ENCODE measurements at regions not wholly inside any gene's neighbourhood (a gene's known extent, or its start where the extent isn't known, plus 50 kb on each side); places are given as distances from the start of the nearest gene placed in this dataset.

DNA sequence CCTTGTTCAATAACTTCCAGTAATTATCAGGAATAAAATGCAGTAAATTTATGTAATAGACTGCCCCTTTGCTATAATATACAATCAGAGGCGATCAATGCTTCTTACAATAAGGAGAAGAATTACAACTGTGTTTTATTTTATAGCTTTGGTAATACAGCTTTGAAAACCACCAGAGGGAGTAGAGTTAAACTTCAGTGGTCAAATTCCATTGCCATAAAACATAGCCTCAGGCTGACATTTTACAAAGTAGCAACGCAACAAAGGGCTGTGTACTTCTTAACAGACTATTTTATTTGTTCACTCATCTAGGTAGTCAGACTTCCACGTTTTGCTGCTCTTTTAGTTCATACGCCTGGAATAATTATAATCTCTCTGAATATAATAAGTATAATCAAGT, 58.5 kb downstream of the TEX13C start:
- TF ChIP-seq, protein P1, sequence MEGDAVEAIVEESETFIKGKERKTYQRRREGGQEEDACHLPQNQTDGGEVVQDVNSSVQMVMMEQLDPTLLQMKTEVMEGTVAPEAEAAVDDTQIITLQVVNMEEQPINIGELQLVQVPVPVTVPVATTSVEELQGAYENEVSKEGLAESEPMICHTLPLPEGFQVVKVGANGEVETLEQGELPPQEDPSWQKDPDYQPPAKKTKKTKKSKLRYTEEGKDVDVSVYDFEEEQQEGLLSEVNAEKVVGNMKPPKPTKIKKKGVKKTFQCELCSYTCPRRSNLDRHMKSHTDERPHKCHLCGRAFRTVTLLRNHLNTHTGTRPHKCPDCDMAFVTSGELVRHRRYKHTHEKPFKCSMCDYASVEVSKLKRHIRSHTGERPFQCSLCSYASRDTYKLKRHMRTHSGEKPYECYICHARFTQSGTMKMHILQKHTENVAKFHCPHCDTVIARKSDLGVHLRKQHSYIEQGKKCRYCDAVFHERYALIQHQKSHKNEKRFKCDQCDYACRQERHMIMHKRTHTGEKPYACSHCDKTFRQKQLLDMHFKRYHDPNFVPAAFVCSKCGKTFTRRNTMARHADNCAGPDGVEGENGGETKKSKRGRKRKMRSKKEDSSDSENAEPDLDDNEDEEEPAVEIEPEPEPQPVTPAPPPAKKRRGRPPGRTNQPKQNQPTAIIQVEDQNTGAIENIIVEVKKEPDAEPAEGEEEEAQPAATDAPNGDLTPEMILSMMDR (conservative IDR thresholded peaks at IDR 0.05; ENCODE audit: control insufficient read depth, insufficient read depth, low read depth, low read length), result no peak
- H3K4me3 ChIP-seq (ENCODE audit: control insufficient read depth, low read depth, low read length), result no peak overlapping the region
- DNase-seq (ENCODE audit: low read depth), result no peak

DNA sequence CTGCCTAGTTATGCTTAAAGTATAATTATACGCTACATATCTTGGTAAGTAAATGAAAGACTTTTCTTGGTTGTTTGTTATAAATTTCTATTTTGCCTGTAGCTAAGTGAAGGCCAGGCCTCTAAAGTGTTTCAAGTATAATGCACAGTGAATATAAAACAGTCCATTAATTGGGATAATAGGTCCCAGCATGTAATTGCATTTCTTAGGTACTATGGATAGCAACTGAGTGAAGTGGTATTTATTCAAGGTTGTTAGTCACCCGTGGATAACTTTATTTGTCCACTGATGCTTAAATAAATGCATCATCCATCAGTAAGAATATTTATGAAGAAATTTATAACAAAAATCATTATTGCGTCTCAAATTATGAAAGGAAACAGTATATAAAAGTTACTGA, 59.1 kb downstream of the TEX13C start:
- DNase-seq (ENCODE audit: low read depth), result no peak
- TF ChIP-seq, protein P1 (conservative IDR thresholded peaks at IDR 0.05; ENCODE audit: control insufficient read depth, insufficient read depth, low read depth, low read length), result no peak
- H3K4me3 ChIP-seq (ENCODE audit: control insufficient read depth, low read depth, low read length), result no peak overlapping the region

DNA sequence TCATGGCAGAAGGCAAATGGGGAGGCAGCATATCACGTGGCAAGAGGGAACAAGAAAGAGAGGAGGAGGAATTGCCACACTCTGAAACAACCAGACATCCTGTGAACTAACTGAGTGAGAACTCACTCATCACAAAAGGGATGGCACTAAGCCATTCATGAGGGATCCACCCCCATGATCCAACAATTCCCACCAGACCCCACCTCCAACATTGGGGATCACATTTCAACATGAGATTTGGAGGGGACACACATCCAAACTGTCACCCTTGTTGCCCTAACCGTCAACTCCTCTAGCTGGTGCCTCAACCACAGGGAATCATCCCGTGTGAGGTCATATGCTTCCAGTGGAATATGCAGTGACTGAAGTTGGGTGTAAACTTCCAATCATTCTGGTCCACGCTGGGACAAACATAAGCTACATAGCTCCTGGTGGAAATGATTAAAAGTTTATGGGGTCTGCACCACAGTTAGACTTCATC, 62.5 kb downstream of the TEX13C start:
- DNase-seq (ENCODE audit: low read depth), result no peak
- TF ChIP-seq, protein P1 (conservative IDR thresholded peaks at IDR 0.05; ENCODE audit: control insufficient read depth, insufficient read depth, low read depth, low read length), result no peak

DNA sequence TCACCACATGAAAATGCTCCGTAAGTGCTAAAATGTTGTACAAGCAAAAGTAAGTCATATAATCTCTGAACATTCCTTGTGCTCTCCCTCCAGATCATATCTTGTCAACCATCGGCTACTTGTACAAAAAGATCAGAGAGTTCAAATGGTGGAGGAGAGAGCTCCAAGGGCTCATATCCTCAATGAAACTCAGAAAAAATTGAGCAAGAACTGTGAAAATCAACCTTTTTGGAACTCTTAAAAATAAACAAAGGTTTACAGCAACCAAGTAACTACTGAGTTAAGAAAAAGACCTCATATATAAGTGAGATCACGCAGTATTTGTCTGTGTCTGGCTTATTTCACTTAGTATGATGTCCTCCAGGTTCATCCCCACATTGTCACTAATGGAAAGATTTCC, 63.2 kb downstream of the TEX13C start:
- no peak overlapping the region for H3K4me3 ChIP-seq (ENCODE audit: control insufficient read depth, low read depth, low read length)
- no peak for DNase-seq (ENCODE audit: low read depth)
- TF ChIP-seq, protein P1 (conservative IDR thresholded peaks at IDR 0.05; ENCODE audit: control insufficient read depth, insufficient read depth, low read depth, low read length), result no peak

More for the DNA sequence above, 62.5 kb downstream of the TEX13C start:
- H3K4me3 ChIP-seq (ENCODE audit: control insufficient read depth, low read depth, low read length), result no peak overlapping the region

DNA sequence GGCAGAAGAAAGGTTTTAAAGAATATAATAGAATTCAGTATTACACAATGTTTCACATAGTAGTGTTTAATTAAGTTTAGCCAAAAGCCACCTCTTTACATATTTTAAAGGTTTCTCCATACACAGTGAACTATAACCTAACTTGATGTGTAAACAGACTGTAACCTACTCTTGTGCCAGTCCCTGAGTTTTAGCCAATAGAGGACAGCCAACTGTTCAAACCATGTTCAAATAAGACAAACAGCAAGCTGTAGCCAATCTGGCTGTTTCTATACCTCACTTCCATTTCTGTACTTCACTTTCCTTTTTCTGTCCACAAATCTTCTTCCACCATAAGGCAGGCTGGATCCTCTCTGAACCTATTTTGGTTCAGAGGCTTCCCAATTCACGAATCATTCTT, 65.2 kb downstream of the TEX13C start:
- TF ChIP-seq, protein P1 (conservative IDR thresholded peaks at IDR 0.05; ENCODE audit: control insufficient read depth, insufficient read depth, low read depth, low read length), result no peak
- no peak for DNase-seq (ENCODE audit: low read depth)
- no peak overlapping the region for H3K4me3 ChIP-seq (ENCODE audit: control insufficient read depth, low read depth, low read length)

DNA sequence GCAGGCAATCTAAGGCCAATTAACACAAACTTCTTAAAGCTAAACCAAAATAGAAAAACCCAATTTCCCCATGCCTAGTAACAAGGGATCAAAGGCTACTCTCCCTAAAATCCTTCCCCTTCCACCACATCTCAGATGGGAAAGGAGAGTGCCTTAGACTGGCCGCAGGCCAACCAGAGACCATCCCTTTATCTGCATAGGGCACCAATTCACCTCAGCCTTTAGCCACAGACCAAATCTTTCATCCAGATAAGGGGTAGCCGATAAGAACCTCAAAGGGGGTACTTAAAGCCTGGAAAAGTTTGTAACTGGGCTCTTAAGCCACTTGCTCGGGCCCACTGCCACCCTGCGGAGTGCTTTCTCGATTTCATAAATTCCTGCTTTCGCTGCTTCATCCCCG, 68.3 kb downstream of the TEX13C start:
- no peak overlapping the region for H3K4me3 ChIP-seq (ENCODE audit: control insufficient read depth, low read depth, low read length)
- TF ChIP-seq, protein P1 (conservative IDR thresholded peaks at IDR 0.05; ENCODE audit: control insufficient read depth, insufficient read depth, low read depth, low read length), result no peak
- no peak for DNase-seq (ENCODE audit: low read depth)

DNA sequence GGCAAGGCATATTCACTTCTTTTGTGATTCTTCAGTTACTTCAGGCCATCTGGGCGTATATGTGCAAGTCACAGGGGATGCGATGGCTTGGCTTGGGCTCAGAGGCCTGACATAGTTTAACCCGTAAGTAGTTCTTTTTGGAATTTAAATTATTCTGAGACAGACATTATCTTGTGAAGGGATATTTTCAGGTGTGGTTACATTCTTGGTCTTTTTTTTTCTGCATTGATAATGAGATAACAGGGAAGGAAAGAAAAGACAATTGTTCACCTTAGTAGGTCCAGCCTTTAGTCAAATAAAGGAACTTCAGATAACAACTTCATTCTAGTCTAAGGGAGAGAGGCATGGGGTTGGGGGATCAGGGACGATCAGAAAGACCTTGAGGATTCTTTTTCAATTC, 74.8 kb downstream of the TEX13C start:
- TF ChIP-seq, protein P1 (conservative IDR thresholded peaks at IDR 0.05; ENCODE audit: control insufficient read depth, insufficient read depth, low read depth, low read length), result no peak
- no peak overlapping the region for H3K4me3 ChIP-seq (ENCODE audit: control insufficient read depth, low read depth, low read length)
- no peak for DNase-seq (ENCODE audit: low read depth)
